HepG2 (cell line): ENCODE measurements at regions not wholly inside any gene's neighbourhood (a gene's known extent, or its start where the extent isn't known, plus 50 kb on each side); places are given as distances from the start of the nearest gene placed in this dataset.

Experiments
- ATF2 ChIP-seq: sonication (generic); formaldehyde crosslinking; IDR thresholded peaks from 2 replicates; pipeline ENCODE4 v1.4.0; 2020; ENCODE audit warnings: missing genetic modification reagents
- CTCF ChIP-seq: sonication (generic); formaldehyde crosslinking; IDR thresholded peaks from 2 replicates; pipeline ENCODE4 v1.5.0; 2020; ENCODE audit warnings: mild to moderate bottlenecking, missing genetic modification reagents, moderate library complexity
- FOXA1 ChIP-seq, 2 experiments: fragments of 450-650 bp in 1 of 2; sonication (generic) in 1 of 2; formaldehyde crosslinking in 1 of 2; IDR thresholded peaks; 2 replicates each; pipeline versions ENCODE4 v1.4.0 to v1.6.1; 2016 to 2020; ENCODE audit warnings: missing genetic modification reagents in 1 of 2
- ZNF768 ChIP-seq: sonication (generic); formaldehyde crosslinking; IDR thresholded peaks from 2 replicates; pipeline ENCODE4 v1.4.0; 2020; ENCODE audit warnings: missing genetic modification reagents

- no peak for TF ChIP-seq CTCF (CRISPR knock-in tag)
- TF ChIP-seq ATF2 (CRISPR knock-in tag) = no peak
- no peak for TF ChIP-seq ZNF768 (CRISPR knock-in tag)
- no peak for TF ChIP-seq FOXA1 (IDR thresholded peaks at IDR 0.05)
- no peak for TF ChIP-seq FOXA1 (CRISPR knock-in tag; IDR thresholded peaks at IDR 0.05)
Observed at GRCh38 chr5:39799242-39799641, 374.5 kb upstream of the DAB2 start.
